ENCODE measurements at regions not wholly inside any gene's neighbourhood (a gene's known extent, or its start where the extent isn't known, plus 50 kb on each side); places are given as distances from the start of the nearest gene placed in this dataset.

DNA sequence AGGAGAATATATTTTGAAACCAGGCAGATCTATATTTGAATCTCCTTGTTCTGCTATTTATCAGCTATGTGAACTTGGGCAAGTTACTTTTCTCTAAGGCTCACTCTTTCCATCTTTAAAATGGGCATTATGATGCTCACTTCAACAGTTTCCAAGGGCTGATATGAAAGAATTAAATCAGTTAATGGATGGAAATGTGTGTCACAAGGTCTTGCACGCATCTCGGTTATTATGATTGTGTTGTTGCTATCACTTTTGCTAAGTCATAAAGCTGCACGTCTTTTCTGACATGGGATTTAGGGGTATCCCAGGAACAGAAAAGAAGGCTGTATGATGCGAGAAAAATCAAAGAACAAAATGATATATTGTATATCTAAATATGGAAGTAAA is 721.5 kb upstream of the TBX3 start:
- ATAC-seq (ENCODE audit: low read depth in 2 of 2) (no peak), DNase-seq (no peak)
- Mint-ChIP-seq H3K36me3 (no peaks in the 10 kb centered on the region), H3K4me1 (no peaks in the 10 kb centered on the region), H3K9me3 (peaks cover 0 to 2% (median 1%) of the 10 kb centered on the region in 7 donors), H3K27ac (no peak overlapping the region), H3K27me3 (peaks cover 0 to 1% (median 0%) of the 10 kb centered on the region in 3 donors), H3K4me3 (no peak overlapping the region)

- ATAC-seq (ENCODE audit: low read depth in 2 of 2), result no peak
- Mint-ChIP-seq H3K9me3 (peaks cover 0 to 3% (median 1%) of the 10 kb centered on the region in 7 donors), H3K27ac (no peak overlapping the region), H3K27me3 (no peaks in the 10 kb centered on the region), H3K4me1 (no peaks in the 10 kb centered on the region), H3K4me3 (no peak overlapping the region), H3K36me3 (no peaks in the 10 kb centered on the region)
- DNase-seq, result no peak
Measured at GRCh38 chr12:115404761-115405470, 720.9 kb upstream of the TBX3 start.

DNA sequence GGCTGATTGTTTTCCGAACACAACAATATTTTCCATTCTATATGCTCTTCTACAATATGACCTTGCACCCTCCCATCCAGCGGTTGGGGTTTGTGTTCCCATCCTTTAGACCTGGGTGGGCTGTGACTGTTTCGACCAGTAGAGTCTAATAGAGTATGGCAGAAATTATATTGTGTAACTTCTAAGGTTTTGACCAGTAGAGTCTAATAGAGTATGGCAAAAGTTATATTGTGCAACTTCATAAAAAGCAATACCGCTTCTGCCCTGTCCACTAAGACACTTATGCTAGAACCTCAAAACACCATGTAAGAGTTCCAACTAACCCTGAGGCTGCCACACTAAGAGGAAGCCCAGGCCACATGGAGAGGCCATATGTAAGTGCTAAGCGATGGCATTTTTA is 719.7 kb upstream of the TBX3 start:
- DNase-seq (no peak), ATAC-seq (ENCODE audit: low read depth in 2 of 2) (no peak)
- no peaks in the 10 kb centered on the region for H3K36me3 Mint-ChIP-seq
- no peaks in the 10 kb centered on the region for H3K27me3 Mint-ChIP-seq
- no peaks in the 10 kb centered on the region for H3K4me1 Mint-ChIP-seq
- no peak overlapping the region for H3K4me3 Mint-ChIP-seq
- peaks cover 0 to 3% (median 0%) of the 10 kb centered on the region in 7 donors for H3K9me3 Mint-ChIP-seq
- no peak overlapping the region for H3K27ac Mint-ChIP-seq

DNA sequence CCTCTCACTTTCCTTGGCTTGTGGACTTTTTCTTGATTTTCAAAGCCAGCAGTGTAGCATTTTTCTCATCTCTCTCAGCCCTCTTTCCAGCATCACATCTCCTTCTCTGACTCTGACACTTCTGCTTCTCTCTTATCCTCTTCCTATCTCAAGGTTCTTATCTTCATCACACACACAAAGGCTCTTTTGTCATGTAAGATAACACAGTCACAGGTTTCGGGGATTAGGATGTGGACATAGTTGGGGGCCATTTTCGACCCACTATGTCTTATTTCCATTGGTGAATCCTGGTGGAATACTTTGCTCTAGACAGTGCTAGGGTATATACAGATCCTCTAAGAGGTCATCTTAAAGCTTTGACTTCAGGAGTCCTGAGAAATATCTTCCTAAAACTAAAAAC is 719.3 kb upstream of the TBX3 start:
- no peaks in the 10 kb centered on the region for H3K27me3 Mint-ChIP-seq
- ATAC-seq (ENCODE audit: low read depth in 2 of 2), result no peak
- H3K9me3 Mint-ChIP-seq, result peaks cover 0 to 3% (median under 1%) of the 10 kb centered on the region in 7 donors
- H3K4me1 Mint-ChIP-seq, result no peaks in the 10 kb centered on the region
- DNase-seq, result no peak
- no peak overlapping the region for H3K27ac Mint-ChIP-seq
- H3K4me3 Mint-ChIP-seq, result no peak overlapping the region
- H3K36me3 Mint-ChIP-seq, result no peaks in the 10 kb centered on the region

GRCh38 chr12:115402443-115403180 is 718.6 kb upstream of the TBX3 start:
- Mint-ChIP-seq H3K27ac (no peak overlapping the region), H3K27me3 (no peaks in the 10 kb centered on the region), H3K4me1 (no peaks in the 10 kb centered on the region), H3K36me3 (no peaks in the 10 kb centered on the region), H3K9me3 (peaks cover 0 to 7% (median 1%) of the 10 kb centered on the region in 7 donors), H3K4me3 (peak overlapping the region in 1 of 8 donors; percentile 53)
- DNase-seq (no peak), ATAC-seq (ENCODE audit: low read depth in 2 of 2) (no peak)

- ATAC-seq (ENCODE audit: low read depth in 2 of 2), result no peak
- Mint-ChIP-seq H3K27ac (no peak overlapping the region), H3K9me3 (peaks cover 1 to 15% (median 4%) of the 10 kb centered on the region in 7 donors), H3K4me3 (no peak overlapping the region), H3K4me1 (no peaks in the 10 kb centered on the region), H3K27me3 (no peaks in the 10 kb centered on the region), H3K36me3 (no peaks in the 10 kb centered on the region)
- no peak for DNase-seq
Measured at GRCh38 chr12:115401761-115402160, 717.8 kb upstream of the TBX3 start.

- Mint-ChIP-seq H3K4me3 (no peak overlapping the region), H3K36me3 (no peaks in the 10 kb centered on the region), H3K27ac (no peak overlapping the region), H3K27me3 (no peaks in the 10 kb centered on the region), H3K9me3 (peaks cover 1 to 21% (median 6%) of the 10 kb centered on the region in 7 donors), H3K4me1 (no peaks in the 10 kb centered on the region)
- DNase-seq (no peak), ATAC-seq (ENCODE audit: low read depth in 2 of 2) (no peak)
Measured at GRCh38 chr12:115400011-115400410, 716.0 kb upstream of the TBX3 start.

DNA sequence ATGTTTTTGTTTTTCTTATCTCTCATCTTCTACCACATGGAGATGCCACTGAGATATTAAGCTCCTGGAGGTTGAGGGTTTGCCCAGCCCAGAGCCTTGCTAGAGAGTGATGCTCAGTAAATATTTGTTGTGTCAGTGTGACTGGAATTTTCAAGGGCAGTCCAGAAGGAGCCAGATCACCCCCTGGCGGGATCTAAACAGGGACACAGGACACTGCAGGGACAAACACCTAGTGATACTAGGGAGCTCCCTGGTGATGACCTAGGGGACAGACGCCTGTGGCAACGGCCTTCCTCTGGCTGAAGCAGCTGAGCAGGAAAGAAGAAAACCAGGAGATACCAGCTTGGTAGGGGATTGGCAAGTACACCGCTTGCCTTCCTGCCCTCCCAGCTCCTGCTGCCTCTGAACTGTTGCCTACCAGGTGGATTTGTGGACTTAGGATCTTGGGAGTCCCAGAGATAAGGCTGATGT is 714.4 kb upstream of the TBX3 start:
- Mint-ChIP-seq H3K27ac (no peak overlapping the region), H3K4me3 (no peak overlapping the region)

DNA sequence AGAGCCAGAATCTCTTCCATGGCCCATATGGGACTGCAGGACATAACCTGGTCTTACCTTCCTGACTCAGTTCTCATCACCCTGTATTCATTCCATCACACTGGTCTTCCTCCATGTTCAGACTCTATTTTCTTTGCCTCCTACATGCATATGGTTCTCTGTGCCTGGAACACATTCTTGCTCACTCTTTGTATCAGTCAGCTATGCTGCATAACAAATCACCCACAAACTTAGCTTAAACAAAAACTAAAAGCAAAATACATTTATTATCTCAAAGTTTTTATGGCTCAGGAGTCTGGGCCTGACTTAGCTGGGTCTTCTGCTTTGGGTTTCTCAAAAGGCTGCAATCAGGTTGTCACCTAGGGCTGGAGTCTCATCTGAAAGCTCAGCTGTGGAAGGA is 712.6 kb upstream of the TBX3 start:
- H3K4me1 Mint-ChIP-seq, result no peaks in the 10 kb centered on the region
- peaks cover 1 to 24% (median 7%) of the 10 kb centered on the region in 7 donors for H3K9me3 Mint-ChIP-seq
- no peak for ATAC-seq (ENCODE audit: low read depth in 2 of 2)
- H3K36me3 Mint-ChIP-seq, result no peaks in the 10 kb centered on the region
- H3K27ac Mint-ChIP-seq, result no peak overlapping the region
- H3K27me3 Mint-ChIP-seq, result no peaks in the 10 kb centered on the region
- no peak for DNase-seq
- no peak overlapping the region for H3K4me3 Mint-ChIP-seq

More for the DNA sequence above, 714.4 kb upstream of the TBX3 start:
- no peak for DNase-seq
- Mint-ChIP-seq H3K27me3 (no peaks in the 10 kb centered on the region), H3K9me3 (peaks cover 1 to 21% (median 7%) of the 10 kb centered on the region in 7 donors), H3K4me1 (no peaks in the 10 kb centered on the region), H3K36me3 (no peaks in the 10 kb centered on the region)
- ATAC-seq (ENCODE audit: low read depth in 2 of 2), result no peak

- Mint-ChIP-seq H3K4me3 (no peak overlapping the region), H3K36me3 (no peaks in the 10 kb centered on the region), H3K4me1 (no peaks in the 10 kb centered on the region), H3K27me3 (peaks cover 0 to 5% (median 0%) of the 10 kb centered on the region in 3 donors), H3K9me3 (peaks cover 3 to 32% (median 11%) of the 10 kb centered on the region in 7 donors), H3K27ac (no peak overlapping the region)
- no peak for ATAC-seq (ENCODE audit: low read depth in 2 of 2)
- no peak for DNase-seq
Measured at GRCh38 chr12:115394496-115395220, 710.7 kb upstream of the TBX3 start.

GRCh38 chr12:115388139-115388538 is 704.2 kb upstream of the TBX3 start:
- no peaks in the 10 kb centered on the region for H3K4me1 Mint-ChIP-seq
- DNase-seq (no peak), ATAC-seq (ENCODE audit: low read depth in 2 of 2) (no peak)
- no peak overlapping the region for H3K27ac Mint-ChIP-seq
- no peaks in the 10 kb centered on the region for H3K36me3 Mint-ChIP-seq
- peaks cover 0 to 5% (median 0%) of the 10 kb centered on the region in 3 donors for H3K27me3 Mint-ChIP-seq
- peaks cover 3 to 11% (median 6%) of the 10 kb centered on the region in 7 donors for H3K9me3 Mint-ChIP-seq
- peak overlapping the region in 1 of 8 donors; percentile 6 for H3K4me3 Mint-ChIP-seq

DNA sequence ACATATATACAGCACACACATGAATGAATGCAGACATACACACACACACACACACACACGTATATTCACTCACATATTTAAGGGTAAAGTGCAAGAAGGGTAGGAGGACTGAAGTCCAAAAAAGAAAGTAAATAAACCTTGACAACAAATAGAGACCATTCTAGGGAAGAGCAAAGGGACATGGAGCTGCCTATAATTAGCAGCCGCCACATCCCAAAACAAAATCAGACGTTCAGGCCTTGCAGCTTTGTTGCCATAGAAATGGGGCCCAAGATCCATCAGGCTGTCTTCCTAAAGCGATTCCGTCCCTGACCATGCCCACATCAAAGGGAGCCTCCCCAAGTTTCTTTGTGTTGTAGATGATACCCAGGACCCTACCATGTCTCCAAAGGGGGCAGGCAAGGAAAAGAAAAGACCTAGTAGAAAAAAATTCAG is 703.5 kb upstream of the TBX3 start:
- ATAC-seq (ENCODE audit: low read depth in 2 of 2), result no peak
- peaks cover 0 to 5% (median 0%) of the 10 kb centered on the region in 3 donors for H3K27me3 Mint-ChIP-seq
- no peak overlapping the region for H3K4me3 Mint-ChIP-seq
- no peaks in the 10 kb centered on the region for H3K4me1 Mint-ChIP-seq
- H3K36me3 Mint-ChIP-seq, result no peaks in the 10 kb centered on the region
- DNase-seq, result no peak
- H3K27ac Mint-ChIP-seq, result peak overlapping the region in 1 of 6 donors; percentile 17
- peaks cover 3 to 11% (median 6%) of the 10 kb centered on the region in 7 donors for H3K9me3 Mint-ChIP-seq

GRCh38 chr12:115386946-115387345 is 703.0 kb upstream of the TBX3 start:
- no peaks in the 10 kb centered on the region for H3K4me1 Mint-ChIP-seq
- no peaks in the 10 kb centered on the region for H3K36me3 Mint-ChIP-seq
- peak overlapping the region in 1 of 6 donors; percentile 29 for H3K27ac Mint-ChIP-seq
- peaks cover 3 to 11% (median 6%) of the 10 kb centered on the region in 7 donors for H3K9me3 Mint-ChIP-seq
- no peak for DNase-seq
- H3K4me3 Mint-ChIP-seq, result no peak overlapping the region
- ATAC-seq (ENCODE audit: low read depth in 2 of 2), result no peak
- peaks cover 0 to 5% (median 0%) of the 10 kb centered on the region in 3 donors for H3K27me3 Mint-ChIP-seq

All from naive B cell (primary cell).